ENCODE measurements at regions not wholly inside any gene's neighbourhood (a gene's known extent, or its start where the extent isn't known, plus 50 kb on each side); places are given as distances from the start of the nearest gene placed in this dataset.

DNA sequence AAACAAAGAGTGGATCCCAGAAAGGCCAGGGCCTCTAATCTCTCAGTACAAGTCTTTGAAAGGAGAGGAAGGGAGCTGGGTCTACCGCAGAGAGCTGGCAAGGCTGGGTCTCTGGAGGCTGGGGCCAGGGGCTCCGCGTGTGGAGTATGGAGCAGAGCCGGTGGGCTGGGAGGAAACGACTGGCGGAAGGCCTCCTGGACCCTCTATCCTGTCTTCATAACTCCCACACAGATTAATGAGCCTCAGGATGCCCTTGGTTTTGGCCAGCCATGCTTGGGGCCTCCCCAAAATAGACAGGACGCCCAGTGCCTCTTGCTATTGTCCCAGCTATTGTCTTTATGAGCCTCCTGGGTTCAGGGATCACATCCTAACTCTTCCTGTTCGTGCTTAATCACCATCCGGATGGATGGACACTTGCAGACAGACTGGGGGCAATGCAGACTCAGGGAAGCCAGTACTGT is 306.4 kb downstream of the DHX35 start:
- DNase-seq (ENCODE audit: low read depth) = no peak

GRCh38 chr20:39266989-39267388 is 304.8 kb downstream of the DHX35 start:
- DNase-seq (ENCODE audit: low read depth) = no peak

GRCh38 chr20:39264506-39265172 is 302.5 kb downstream of the DHX35 start:
- no peak for DNase-seq (ENCODE audit: low read depth)

GRCh38 chr20:39263076-39263475 is 300.9 kb downstream of the DHX35 start:
- DNase-seq (ENCODE audit: low read depth) = no peak

GRCh38 chr20:39259808-39260207 is 297.7 kb downstream of the DHX35 start:
- no peak for DNase-seq (ENCODE audit: low read depth)

DNA sequence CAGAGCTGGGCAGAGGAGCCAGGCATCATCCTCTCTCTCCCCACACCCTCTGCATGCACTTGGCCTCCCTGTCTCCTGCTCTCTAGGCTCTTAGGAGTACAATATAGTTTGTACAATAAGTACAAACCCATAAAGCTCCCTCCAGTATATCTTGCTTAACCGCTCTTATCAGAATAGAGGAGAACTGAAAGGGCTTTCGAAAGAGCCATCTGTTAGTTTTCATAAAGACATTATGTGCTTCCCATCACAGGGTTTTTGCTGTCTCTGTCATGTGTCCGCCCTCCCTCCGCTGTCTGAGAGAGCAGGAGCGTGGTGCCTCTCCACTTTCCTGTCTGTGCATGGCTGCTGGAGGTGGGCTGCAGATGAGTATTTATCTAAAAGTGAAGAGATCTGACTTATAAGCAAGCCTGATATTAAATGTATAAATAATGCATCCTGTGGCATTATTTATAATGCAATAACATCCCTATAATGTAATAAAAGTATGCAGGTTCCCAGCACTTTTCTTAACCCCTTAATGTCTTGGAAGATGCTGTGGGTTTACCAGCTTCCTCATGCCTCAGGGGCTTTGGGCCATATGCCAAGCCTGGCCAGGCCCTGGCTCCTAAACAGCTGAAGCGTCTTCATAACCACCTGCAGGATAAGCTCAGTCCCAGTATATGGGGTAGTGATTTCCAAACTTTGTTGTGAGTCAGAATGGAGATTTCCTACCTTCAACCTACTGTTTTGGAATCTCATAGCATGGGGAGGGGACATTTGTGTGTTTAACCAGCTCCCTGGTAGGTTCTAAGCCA is 297.1 kb downstream of the DHX35 start:
- no peak for DNase-seq (ENCODE audit: low read depth)

DNA sequence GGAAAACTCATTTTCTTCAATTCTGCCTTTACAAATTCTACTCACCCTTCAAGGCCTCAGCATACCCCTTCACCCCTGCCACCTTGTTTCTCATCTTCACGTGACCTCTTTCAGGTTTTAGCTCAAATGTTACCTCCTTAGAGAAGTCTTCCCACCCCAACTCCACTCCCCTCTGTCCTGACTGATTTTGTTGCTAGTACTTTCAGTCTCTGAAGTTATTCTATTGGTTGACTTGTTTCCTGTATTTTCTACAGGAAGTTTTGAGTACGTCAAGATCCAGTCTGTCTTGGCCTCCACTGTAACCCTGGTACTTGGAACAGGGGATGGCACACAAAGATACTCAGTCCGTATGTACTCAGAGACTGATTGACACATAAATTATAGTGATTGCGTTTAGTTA is 296.1 kb downstream of the DHX35 start:
- DNase-seq (ENCODE audit: low read depth) = no peak

GRCh38 chr20:39253051-39253755 is 291.1 kb downstream of the DHX35 start:
- no peak for DNase-seq (ENCODE audit: low read depth)

- DNase-seq (ENCODE audit: low read depth) = no peak
Measured at GRCh38 chr20:39252035-39252434, 289.9 kb downstream of the DHX35 start.

DNA sequence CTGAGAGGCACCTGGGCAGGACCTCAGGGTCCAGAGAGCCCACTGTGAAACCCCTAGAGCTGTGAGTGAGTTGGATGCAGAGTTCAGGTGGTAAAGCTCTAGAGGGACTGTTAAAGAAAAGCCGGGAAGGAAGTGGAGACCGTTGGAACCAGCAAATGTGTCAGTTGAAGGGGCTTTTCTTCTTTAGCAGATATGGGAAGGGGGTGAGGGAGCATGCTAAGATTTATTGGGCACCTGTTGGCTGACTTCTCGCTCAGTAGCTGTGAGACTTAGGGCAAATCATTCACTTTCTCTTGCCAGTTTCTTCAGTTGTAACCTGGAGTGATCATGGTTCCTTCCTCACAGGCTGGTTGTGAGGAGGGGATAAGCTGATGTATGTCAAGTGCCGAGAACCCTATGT is 287.7 kb downstream of the DHX35 start:
- no peak for DNase-seq (ENCODE audit: low read depth)

DNA sequence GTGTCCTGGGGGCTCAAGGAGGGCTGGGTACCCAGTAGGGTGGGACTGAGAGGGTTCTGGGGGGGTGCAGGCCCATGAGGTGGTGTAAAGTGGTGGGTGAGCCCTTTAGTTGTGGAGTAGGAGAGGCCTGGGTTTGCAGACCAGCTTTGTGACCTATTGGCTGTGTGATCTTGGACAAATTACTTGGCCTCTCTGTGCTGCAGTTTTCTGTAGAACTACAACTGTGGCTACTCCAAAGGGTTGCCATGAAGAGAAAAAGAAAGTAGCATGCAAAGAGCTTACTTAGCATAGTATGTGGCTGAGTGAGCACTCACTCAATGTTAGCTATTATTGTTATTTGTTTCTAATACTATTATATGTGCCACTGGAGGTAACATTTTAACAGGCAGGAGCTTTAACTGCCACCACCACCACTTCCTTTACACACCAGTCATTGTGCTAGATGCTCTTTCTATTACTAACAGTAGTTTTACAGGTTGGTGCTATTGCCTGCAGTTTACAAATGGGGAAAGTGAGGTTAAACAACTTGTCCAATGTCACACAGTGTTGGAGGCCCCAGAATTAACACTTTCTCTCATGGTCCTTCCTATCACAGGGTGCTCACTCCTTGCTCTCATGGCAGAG is 286.8 kb downstream of the DHX35 start:
- no peak for DNase-seq (ENCODE audit: low read depth)

DNA sequence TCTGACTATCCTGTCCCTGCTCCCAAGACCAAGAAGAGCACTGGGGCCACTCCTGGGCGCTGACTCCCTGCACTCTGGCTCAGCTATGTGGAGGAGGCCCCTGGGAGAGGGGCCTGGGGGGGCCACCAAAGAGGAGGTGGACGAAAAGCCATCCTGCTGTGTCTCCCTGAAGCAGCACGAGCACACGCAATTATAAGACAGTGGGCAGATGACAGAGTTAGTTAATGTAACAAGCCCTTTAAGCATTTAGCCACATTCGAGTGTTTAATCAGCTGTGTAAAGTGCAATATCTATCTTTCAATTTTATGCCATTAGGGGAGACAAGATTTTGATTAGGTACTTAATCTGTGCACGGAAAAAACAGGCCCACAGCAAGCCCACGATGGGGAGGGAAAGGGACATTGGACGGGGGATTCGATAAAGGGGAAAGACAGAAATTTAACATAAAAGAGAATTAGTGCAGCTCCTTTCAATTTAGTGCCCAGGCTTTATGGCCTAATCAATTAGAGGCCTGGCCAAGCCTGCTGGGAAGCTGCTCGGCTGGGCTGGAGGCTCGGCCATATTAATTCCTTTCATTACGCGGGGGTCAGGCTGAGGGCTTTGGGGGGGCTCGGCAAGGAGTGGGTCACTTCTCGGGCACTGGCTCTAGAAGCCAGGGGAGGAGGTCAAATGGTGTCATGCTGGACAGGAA is 286.2 kb downstream of the DHX35 start:
- no peak for DNase-seq (ENCODE audit: low read depth)

DNA sequence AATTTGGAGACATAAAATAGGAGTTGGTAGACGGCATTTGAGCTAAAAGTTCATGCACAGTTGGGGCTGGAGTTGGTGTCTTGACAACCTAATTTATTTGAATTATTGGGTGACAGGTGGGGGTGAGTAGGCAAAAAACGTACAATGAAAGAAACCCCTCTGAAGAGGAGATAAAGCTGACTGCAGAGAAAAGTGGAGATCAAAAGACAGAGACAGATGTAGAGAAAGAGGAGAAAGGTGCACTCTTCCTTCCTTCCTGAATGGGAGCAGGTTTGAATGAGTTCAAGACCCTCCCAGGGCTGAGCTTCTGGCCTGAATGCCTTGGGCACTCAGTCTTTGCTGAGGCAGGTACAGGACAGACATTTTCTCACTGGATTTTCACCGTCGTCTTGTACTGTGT is 284.3 kb downstream of the DHX35 start:
- DNase-seq (ENCODE audit: low read depth) = no peak

DNA sequence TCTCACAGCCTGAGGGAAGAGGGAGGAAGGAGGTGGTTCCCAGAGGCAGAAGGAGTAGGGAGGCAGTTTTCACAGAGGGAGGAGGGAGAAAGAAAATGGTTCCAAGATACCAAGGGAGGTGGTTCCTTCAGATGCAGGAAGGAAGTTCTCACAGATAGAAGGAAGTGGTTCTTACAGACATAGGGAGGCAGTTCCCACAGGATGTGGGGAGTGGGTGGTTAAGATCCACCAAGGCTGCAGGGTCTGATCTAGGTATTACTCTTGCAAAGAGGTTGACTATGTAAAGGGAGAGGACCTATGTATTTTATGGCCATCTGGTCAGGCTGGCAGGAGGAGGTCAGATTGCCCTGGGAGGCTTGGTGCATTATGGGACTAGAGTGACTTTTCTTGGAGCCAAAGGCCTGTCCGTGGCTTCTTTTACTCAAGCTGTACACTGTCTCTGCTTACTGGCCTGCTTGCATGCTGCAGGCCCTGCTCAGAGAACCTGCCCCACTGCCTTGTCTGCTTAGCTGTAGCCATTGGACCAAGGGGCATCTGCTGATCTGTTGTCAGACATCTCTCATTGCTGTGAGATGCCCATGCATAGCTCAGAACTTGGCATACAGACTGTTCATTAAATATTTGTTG is 283.7 kb downstream of the DHX35 start:
- no peak for DNase-seq (ENCODE audit: low read depth)

DNA sequence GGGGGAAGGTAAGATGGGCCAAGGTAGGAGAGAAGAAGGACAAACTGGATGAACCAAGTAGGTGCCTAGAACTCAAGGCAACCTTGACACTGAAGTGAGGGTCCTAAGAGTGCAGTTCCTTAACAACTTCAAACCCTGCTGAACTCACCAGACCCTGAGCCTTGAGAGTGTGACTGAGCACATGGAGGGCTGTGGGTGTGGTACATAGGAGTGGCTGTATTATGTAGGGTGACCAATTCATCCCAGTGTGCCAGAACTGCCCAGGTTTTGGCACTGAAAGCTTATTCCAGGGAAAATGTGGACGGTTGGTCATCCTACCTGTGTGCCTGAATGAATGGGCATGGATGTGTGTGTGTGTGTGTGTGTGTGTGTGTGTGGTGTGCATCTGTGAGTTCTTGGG is 281.8 kb downstream of the DHX35 start:
- DNase-seq (ENCODE audit: low read depth) = no peak

- DNase-seq (ENCODE audit: low read depth) = no peak
Measured at GRCh38 chr20:39242614-39243013, 280.5 kb downstream of the DHX35 start.

GRCh38 chr20:39234520-39235095 is 272.5 kb downstream of the DHX35 start:
- no peak for DNase-seq (ENCODE audit: low read depth)

- DNase-seq (ENCODE audit: low read depth) = no peak
Measured at GRCh38 chr20:39233755-39234154, 271.6 kb downstream of the DHX35 start.

DNA sequence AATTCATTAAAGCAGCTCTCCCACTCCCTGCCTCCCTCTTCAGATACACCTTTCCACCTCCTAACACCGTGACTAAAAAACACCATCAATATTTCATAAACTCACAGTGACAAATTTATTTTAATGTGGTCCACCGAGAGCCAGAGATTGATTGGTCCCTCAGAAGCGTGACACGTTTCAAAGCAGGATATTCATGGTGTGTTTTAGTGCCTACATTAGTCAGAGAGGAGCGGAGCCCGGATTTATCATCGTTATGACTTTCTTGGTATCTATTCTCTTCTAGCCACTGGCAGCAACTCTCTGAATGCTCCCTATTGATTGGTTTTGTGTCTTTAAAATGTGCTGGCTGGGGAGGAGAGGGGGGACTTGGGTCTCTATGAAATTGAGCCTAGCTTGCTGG is 265.3 kb downstream of the DHX35 start:
- no peak for DNase-seq (ENCODE audit: low read depth)

DNA sequence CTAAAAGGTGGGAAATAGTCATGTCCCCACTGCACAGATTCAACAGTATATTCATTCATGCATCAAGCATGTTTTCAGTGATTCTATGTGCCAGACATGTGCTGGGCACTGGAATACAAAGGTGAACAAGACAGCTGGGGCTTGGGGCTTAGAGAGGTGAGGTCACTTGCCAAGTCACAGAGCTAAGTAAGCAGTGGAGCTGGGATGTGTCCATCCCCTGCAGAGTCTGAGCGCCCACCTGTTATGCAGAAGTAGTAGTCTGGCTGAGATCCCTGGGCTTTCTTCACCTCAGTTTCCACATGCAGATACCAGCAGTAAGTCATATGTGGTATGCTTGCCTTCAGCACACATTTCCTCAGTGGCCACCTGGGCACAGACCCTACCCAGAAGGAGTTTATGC is 263.8 kb downstream of the DHX35 start:
- no peak for DNase-seq (ENCODE audit: low read depth)

DNA sequence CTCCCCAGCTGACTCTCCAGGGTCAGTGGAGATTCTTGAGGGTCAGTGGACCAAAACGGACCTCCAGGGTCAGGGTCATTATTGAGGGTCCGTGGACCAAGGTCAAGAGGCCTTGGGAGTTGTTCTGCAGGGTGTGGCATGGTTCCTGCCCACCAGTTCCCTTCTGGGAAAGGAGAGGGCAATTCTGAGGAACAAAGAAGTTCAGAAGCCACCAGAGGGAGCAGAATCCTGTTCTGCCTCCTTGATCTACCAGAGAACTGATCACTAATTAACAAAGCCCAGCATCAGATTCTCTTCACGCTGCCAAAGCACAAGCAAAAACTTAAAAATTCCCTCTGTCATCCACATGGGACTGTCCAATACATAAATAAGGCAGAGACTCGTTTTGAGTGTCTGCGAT is 263.4 kb downstream of the DHX35 start:
- DNase-seq (ENCODE audit: low read depth) = no peak

Data from CMK (cell line).